GM21423 (cell line): ENCODE measurements at regions not wholly inside any gene's neighbourhood (a gene's known extent, or its start where the extent isn't known, plus 50 kb on each side); places are given as distances from the start of the nearest gene placed in this dataset.

Experiments
- ATAC-seq: cut with Tn5 transposase; IDR thresholded peaks from one replicate; pipeline ENCODE4 v1.9.1; 2021; ENCODE audit warnings: mild to moderate bottlenecking, moderate library complexity; ENCODE audit not compliant: unreplicated experiment

DNA sequence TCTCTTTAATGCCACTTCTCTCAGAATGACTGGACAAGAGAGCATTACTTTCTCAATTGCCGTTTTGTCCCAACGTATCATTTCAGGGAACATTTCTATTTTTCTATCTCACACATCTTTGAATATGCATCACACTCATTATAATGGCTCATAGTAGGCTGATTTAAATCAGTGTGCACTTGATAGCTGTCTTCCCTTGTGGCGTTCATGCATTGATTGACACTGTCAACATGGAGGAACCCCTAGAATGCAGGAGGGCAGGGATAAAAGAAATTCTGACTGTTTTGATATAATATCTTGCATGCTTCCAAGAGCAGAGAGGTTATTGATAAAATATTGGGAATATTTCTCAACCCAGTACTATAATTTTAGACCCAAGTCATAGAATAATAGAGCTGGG, 1528.9 kb upstream of the FLRT2 start:
- ATAC-seq = no peak

DNA sequence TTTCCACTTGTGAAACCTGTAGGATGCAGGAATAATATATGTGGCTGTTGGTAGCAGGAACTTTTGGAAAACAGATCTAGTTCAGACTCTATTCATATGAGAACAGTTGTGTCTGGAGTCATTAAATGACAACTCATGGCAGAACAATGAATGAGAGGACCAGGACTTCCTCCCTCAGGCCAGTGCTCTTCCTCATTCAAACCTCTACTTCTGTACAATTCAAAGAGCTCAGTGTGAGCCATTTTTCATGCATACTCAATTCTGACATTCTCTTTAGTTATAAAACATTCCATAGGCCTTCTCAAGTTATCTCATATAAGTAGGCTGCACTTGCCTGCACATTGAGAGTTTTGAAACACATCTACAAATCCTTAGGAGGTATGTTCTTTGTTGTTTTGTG, 1526.6 kb upstream of the FLRT2 start:
- no peak for ATAC-seq

DNA sequence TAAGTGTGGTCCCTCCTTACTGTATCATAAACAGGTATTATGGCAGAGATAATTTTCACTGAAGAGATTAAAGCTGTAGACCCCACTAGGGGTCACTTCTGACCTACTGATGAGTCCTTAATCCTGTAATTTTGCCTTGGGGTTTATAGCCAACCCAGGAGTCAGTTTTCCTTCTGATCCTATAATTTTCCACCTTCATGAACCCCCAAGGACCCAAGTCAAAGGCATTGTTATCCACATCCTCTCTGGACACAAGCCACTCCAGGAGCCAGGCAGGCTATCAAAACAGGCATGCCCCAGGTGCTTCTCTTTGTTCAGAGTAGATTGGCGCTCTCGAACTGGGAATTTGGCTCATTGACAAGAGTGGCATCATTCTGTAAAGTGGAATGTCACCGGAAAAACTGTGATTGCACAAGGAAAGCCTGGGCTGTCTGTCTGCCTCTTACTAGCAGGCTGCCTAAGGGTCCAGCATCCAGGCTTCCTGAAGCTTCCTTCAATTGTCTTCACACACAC, 1523.2 kb upstream of the FLRT2 start:
- ATAC-seq = no peak

DNA sequence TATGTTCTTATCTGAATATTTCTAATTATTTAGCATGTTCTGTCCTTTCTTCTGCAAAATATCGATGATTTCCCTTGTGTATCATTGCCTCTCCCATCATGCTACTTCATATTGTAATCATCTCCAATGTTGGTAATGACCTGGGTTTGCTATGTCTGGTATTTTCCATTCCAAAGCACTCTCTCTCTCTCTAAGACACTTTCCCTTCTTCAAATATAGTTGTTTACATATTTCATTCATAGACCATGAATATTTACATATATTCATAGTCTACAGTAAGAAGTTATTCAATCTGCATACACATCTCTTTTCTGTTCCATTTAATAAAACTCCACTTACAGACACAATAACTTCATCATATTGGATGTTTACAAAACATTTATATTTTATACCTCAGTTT, 1516.5 kb upstream of the FLRT2 start:
- ATAC-seq = no peak

DNA sequence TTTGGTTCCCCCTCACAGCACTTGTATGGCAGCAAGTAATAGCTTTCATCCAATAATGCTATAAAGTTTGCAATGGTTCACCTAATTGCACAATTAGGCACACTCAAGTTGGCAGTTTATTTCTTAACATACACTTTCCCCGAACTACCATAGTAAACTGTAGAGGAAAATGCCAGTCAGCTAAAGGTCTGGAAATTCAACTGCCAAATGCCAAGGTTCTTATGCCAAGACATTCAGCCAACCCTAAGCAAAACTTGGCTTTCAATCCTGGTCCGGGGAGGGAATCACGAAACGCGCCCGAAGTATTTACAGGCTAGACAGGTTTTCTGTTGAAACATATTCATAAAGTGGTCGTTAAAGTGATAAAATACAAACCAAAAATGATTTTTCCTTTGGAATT, 1512.4 kb upstream of the FLRT2 start:
- no peak for ATAC-seq

DNA sequence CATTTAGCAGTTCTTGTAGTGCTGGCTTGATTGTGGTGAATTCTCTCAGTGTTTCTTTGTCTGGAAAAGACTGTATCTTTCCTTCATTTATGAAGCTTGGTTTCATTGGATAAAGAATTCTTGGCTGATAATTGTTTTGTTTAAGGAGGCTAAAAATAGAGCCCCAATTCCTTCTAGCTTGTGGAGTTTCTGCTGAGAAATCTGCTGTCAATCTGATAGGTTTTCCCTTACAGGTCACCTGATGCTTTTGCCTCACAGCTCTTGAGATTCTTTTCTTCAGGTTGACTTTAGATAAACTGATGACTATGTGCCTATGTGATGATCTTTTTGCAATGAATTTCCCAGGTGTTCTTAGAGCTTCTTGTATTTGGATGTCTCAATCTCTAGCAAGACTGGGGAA, 1508.5 kb upstream of the FLRT2 start:
- no peak for ATAC-seq

DNA sequence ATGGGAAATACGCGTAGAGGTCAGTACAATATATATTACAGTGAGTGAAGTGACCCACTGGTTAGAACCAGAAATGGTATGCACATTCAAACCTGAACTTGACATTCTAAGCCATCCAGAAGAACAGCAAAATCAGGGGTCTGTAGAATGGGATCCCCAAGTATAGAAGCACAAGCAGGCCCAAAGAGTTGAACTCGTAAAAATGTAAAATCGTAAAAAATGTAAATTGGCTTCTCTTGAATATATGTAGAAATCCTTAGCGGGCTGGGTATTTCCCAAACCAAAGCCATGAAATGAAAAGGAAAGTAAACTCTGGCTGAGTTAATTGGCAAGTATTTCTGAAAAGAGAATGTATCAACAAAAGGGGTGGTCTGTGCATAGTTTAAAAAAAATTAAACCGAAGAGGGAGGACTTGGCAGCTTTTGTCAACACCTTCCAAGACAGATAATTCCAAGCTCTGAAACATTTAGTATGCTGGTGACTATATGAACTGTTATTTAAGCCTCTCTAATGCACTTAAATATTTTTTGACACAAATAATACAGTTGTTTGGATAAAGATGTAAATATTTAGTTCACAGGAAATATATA, 1505.6 kb upstream of the FLRT2 start:
- ATAC-seq = no peak

DNA sequence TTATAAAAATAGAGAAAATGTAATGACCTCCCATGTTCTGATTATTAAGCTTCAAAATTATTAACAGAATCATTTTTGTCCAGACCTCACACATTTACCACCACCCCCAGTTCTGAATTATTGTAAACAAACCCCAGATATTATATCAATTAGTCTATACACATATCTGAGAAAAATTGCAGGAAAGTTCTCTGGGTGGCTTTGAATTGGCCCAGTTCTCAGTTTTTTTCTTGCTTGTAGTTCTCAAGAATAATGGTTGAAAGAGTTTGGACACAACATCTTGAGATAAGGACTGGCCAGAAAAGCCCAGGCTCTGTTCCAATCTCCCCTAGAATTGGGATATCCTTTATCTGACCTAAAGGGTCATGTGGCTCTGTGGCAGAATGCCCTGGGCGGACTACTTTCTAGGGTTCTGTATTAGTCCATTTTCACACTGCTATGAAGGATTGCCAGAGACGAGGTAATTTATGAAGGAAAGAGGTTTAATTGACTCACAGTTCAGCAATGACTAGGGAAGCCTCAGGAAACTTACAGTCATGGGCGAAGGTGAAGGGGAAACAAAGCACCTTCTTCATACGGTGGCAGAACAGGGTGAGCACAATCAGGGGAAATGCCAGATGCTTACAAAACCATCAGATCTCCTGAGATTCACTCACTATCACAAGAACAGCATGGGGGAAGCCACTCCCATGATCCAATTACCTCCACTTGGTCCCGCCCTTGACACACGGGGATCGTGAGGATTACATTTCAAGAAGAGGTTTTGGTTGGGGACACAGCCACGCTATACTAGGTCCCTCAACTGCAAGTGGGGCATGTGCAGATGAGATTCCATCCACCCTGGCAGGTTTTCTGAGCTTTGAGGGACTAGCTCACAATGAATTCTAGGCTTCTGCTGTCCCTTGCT, 1504.6 kb upstream of the FLRT2 start:
- no peak for ATAC-seq

DNA sequence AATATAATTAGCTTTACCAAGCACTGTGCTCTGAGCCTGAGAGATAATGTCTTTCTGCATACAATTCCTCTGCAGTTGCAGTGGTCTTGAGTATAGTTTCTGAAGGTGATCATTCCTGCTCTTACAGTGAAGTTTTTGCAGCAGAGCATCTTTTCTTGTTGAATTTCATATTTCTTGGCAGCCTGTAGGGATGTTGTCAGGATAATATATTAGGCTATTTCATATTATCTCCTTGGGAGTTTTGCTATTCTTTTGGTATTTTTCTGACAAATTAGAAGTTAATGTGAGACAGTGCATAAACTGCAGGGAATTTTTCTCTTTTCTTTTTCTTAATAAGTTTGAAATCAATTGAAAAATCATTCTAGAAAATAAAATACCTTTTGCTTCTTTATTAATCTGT, 1502.6 kb upstream of the FLRT2 start:
- no peak for ATAC-seq

DNA sequence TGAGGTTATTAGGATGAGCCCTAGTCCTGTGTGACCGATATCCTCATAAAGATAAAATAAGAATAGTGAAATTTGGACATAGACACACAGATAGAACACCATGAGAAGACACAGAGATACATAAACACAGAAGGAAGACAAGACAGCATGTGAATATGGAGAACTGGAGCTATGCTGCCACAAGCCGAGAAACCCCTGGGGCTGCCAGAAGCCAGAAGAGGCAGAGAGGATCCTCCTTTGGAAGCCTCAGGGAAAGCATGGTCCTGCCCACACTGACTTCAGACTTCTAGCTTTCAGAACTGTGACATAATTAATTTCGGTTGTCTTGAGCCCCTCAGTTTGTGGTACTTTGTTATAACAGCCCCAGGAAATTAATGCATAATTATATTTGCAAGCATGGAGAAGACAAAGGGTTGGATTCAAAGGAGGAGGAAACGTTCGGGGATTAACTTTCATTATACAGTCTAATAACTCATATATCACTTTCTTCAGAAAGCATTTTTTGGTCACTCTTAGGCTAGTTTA, 1501.8 kb upstream of the FLRT2 start:
- no peak for ATAC-seq

DNA sequence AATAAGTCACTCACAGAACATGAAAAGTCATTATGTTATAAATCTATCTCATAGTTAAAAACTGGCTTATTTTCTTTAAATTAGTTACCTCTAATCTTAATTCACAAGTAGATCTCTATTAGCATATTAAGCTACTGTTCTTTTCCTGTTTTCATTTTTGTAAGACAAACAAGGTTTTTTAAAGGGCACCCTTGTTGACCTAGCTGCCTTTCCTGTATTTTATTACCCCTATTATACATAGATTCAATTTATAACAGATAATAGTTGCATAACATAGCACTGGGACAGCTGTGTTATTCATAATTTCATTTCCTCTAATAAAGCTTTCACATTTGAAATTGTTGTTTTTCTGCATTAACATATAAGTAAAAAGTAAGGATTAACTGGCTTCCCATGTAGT, 1500.7 kb upstream of the FLRT2 start:
- ATAC-seq = no peak

DNA sequence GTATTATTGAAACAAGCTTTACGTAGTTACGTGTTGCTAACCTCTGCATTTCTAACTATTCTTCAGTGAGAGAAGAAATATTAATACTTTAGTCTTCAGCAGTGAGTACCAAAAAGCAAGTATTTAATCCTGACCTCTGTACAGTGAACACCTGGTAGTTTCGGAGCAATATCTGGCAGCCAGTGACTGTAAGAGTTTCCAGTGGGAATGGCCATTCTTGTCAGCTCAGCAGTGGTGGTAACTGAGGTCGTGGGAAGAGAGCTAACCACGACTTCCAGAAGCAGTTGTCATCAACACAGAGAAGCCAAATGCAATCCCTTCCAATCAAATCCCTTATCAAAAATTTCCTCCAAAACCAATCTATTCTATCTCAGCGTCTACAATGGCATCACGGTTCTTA, 1500.2 kb upstream of the FLRT2 start:
- ATAC-seq = no peak

DNA sequence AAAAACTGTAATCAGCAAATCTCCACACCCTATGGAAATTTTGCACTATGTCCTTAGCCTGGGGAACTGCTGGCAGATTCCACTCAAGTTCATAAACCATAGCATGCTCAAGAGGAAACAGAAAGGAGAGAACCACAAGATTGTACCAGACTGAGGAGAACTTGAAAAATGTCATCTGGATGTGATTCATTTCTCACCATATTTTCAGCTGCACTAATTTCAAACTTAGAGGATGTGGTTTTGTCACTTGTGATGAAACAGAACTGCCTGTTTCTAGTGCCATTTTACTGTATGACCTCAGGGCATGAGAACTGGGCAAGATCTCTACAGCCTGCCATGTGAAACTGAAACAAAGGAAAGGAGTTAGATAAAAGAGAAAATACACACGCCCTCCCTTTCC, 1493.1 kb upstream of the FLRT2 start:
- no peak for ATAC-seq

DNA sequence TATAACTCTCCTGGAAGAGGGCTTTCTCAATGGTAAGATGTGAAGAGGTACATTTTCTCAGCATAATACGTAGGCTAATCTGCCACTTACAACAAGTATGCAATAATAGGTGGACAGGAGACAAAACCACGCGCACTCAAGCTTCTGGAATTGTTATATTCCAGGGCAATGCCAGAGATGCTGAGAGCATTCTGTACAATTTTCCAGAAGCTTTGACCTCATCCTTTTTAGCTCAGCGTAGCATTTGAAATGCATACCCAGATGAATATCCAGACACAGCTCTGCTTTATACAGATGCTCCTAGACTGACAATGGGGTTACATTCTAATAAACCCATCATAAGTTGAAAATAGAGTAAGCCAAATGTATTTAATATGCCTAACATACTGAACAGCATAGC, 1492.4 kb upstream of the FLRT2 start:
- ATAC-seq = no peak

DNA sequence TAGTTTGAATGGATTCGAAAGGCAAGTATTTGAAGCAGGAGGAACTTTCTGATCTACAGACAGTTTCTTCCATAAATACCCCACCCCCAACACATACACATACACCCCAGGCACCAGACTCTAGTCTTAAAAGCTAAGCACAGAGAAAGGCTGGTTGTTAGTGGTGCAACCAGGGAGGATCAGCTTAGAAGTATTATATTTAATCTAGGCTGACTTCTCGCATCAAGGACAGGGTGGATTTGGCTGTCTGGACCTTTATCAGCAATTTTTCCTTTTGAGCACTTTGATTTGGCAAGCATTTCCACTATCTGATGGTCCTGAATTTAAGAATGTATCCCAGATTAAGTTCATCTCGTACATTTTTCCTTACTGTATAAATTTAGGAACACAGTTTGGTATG, 1489.8 kb upstream of the FLRT2 start:
- ATAC-seq = no peak

DNA sequence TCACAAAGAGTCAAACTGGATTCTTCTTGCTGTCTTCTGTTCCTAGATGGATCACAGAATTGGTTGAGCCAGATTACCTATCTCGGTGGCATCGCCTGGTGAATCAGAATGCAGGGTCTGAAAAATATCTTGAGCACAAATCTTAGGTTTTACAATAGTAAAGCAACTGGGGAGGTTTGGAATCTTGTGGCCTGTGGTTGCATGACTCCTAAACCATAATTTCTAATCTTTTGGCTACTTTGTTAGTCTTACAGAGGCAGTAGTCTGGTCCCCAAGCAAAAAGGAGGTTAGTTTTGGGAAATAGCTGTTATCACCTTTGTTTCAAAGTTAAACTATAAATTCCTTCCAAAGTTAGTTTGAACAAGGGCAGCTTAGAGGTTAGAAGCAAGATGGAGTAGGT, 1488.5 kb upstream of the FLRT2 start:
- no peak for ATAC-seq

DNA sequence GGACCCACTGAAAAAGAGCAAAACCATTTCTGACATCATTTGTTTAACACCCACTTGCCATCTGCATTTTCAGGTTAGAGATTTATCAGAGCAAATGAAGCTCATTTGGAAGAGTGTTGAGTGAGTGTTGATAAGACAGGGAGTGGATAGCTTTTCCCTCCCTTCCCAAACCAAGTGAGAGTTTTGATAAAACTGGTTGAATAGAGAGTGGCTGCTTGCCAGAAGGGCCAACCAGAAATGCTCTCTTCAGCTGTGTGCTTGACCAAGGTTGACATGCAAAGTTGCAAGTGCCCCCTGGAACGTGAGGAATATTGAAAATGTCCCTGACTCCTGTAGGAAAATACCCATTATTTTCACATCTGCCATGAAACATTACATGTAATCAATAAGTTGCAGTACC, 1487.0 kb upstream of the FLRT2 start:
- ATAC-seq = no peak

DNA sequence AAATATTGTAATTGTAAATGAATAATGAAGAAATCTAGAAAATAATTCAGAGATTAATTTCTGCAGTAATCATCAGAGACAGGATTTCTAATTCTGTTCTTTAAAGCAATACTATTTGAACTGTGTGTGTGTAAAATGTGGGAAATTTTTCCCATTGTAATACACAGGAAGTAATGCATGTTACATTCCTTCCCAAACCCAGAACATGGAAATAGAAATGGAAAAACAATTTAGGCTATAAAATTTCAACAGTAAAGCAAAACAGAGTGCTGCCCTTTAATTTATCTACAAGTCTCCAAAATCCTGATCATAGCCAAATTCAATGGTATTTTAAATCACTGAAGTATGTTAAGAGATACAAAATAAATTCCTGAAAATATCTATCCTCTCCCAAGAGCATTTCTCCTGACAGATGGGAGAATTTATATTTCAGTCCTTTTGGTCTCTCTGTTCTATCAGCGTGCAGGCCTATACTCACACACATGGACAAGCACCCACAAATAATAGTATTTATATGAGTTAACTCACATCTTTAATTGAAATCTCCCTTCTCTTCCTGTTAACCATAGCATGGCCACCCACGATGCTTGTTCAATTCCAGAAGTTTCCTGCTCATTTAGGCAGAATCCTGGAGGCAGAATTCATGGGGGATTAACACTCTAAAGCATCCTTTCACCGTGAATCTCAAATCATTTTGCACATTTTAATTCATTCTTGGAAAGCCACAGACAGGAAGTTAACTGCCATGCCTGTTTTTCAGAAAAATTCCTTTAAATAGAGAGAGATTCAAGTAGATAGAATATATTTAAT, 1465.4 kb upstream of the FLRT2 start:
- ATAC-seq = no peak

DNA sequence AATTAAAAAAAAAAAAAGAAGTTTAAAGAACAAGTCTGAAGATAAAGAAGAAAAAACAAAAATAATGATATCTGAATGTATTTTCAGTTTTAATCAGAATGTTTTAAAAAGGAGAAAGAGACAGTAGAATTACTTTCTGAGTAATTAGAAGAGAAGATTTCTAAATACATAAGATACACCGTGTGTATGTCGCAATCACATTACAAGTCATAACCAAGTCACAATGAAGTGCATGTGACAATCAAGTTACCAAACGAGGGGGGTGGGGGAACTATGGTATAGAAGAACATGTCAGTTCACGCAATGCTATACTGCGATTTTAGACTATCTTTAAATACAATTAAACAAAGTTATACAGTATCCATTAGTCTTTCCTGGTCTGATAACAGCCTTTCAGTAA, 1464.1 kb upstream of the FLRT2 start:
- no peak for ATAC-seq

DNA sequence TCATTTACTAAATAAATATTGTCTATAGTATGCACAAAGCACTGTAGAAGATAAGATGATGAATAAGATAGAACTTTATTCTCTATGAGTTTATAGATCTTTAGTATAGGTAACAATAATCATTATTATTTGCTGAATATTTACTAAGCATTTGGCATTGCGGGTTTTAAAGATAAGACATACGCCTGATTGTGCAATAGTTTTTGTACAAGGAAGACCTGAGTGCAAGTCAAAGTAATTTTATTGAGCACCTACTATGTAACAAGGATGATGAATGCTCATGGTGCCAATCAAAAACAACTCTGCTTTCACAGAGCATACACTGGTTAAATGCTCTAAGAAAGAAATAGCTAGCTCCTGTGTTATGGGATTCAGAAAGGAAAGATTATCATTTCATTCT, 1461.7 kb upstream of the FLRT2 start:
- ATAC-seq = no peak

DNA sequence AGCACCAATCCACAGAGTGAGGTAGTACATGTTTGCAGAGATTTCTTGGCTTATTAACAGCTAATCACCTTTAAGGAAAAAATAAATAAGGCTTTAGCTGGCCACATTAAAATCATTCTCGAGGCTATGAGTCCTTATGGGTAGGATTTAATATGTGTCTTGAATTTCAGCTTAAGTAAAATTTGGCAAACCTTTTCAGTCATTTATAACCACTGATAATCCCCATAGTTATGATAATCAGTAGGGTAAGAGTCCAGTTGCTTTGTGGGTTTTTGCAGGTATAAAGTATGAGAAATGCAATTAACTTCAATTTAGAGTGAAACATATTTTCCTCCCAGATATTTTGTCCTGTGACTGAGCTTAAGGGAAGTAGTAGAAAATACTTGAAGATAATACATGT, 1458.9 kb upstream of the FLRT2 start:
- ATAC-seq = no peak
